Fibroblast of skin of left biceps (primary cell): ENCODE measurements at regions not wholly inside any gene's neighbourhood (a gene's known extent, or its start where the extent isn't known, plus 50 kb on each side); places are given as distances from the start of the nearest gene placed in this dataset.
"Not testable (repeated sequence)": the region's sequence is repeated elsewhere in the genome, so short reads cannot be mapped to it uniquely, and the experiment has no call there.

ENCODE experiments used
- DNase-seq, 2 experiments: peaks; one replicate each; pipeline ENCODE4 v3.0.0-alpha.2; 2013; ENCODE audit warnings: low read depth in 2 of 2

GRCh38 chr5:99453196-99453595 is 524.4 kb upstream of the CHD1 start:
- DNase-seq: no peak

GRCh38 chr5:99449786-99450185 is 521.0 kb upstream of the CHD1 start:
- no peak for DNase-seq

GRCh38 chr5:99445805-99446204 is 517.0 kb upstream of the CHD1 start:
- no peak for DNase-seq

- DNase-seq: no peak
Observed at GRCh38 chr5:99441235-99441634, 512.4 kb upstream of the CHD1 start.

GRCh38 chr5:99438619-99439018 is 509.8 kb upstream of the CHD1 start:
- DNase-seq: no peak

- no peak for DNase-seq
Observed at GRCh38 chr5:99437986-99438385, 509.2 kb upstream of the CHD1 start.

- DNase-seq: not testable (repeated sequence)
Observed at GRCh38 chr5:99423396-99423795, 494.6 kb upstream of the CHD1 start.

GRCh38 chr5:99418640-99419039 is 489.8 kb upstream of the CHD1 start:
- not testable (repeated sequence) for DNase-seq

GRCh38 chr5:99410386-99410785 is 481.6 kb upstream of the CHD1 start:
- not testable (repeated sequence) for DNase-seq

GRCh38 chr5:99404764-99405302 is 476.0 kb upstream of the CHD1 start:
- DNase-seq: not testable (repeated sequence)

GRCh38 chr5:99400571-99400970 is 471.8 kb upstream of the CHD1 start:
- DNase-seq: not testable (repeated sequence)

- no peak for DNase-seq
Observed at GRCh38 chr5:99398976-99399375, 470.2 kb upstream of the CHD1 start.

- DNase-seq: no peak
Observed at GRCh38 chr5:99386406-99387077, 457.7 kb upstream of the CHD1 start.

GRCh38 chr5:99379187-99379586 is 450.4 kb upstream of the CHD1 start:
- DNase-seq: no peak

GRCh38 chr5:99378443-99378842 is 449.6 kb upstream of the CHD1 start:
- DNase-seq: no peak

- no peak for DNase-seq
Observed at GRCh38 chr5:99369797-99370593, 441.2 kb upstream of the CHD1 start.

- DNase-seq: no peak
Observed at GRCh38 chr5:99368726-99369125, 439.9 kb upstream of the CHD1 start.

GRCh38 chr5:99355881-99356280 is 427.1 kb upstream of the CHD1 start:
- no peak for DNase-seq

- DNase-seq: no peak
Observed at GRCh38 chr5:99349787-99350186, 421.0 kb upstream of the CHD1 start.

GRCh38 chr5:99348597-99348996 is 419.8 kb upstream of the CHD1 start:
- no peak for DNase-seq

GRCh38 chr5:99339758-99340157 is 411.0 kb upstream of the CHD1 start:
- not testable (repeated sequence) for DNase-seq

- no peak for DNase-seq
Observed at GRCh38 chr5:99334936-99335335, 406.1 kb upstream of the CHD1 start.

GRCh38 chr5:99331061-99331460 is 402.3 kb upstream of the CHD1 start:
- DNase-seq: no peak
